ENCODE measurements at regions not wholly inside any gene's neighbourhood (a gene's known extent, or its start where the extent isn't known, plus 50 kb on each side); places are given as distances from the start of the nearest gene placed in this dataset.

DNA sequence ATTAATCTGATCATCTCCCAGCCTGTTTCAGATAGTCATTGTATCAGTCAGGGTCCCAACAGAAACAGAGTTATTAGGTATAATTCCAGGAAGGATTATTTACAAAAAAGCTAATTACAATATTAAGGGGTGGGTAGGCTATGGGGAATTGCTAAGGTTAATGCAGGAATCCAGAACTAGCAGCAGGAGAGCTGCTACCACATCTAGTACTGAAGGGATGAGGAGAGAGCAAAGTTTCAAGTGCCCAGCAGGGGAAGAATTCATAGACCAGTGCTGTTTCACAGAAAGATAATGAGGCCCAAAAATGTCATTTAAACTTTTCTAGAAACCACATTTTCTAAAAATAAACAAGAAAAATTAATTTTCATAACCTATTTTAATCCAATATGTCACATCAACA, 284.2 kb downstream of the HACE1 start:
- TF ChIP-seq, protein P1, sequence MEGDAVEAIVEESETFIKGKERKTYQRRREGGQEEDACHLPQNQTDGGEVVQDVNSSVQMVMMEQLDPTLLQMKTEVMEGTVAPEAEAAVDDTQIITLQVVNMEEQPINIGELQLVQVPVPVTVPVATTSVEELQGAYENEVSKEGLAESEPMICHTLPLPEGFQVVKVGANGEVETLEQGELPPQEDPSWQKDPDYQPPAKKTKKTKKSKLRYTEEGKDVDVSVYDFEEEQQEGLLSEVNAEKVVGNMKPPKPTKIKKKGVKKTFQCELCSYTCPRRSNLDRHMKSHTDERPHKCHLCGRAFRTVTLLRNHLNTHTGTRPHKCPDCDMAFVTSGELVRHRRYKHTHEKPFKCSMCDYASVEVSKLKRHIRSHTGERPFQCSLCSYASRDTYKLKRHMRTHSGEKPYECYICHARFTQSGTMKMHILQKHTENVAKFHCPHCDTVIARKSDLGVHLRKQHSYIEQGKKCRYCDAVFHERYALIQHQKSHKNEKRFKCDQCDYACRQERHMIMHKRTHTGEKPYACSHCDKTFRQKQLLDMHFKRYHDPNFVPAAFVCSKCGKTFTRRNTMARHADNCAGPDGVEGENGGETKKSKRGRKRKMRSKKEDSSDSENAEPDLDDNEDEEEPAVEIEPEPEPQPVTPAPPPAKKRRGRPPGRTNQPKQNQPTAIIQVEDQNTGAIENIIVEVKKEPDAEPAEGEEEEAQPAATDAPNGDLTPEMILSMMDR (IDR thresholded peaks at IDR 0.05; ENCODE audit: poor library complexity, severe bottlenecking), result no peak
- TF ChIP-seq TAF1 (IDR thresholded peaks at IDR 0.05; ENCODE audit: low read depth), result no peak
- no peak for TF ChIP-seq RAD21 (conservative IDR thresholded peaks at IDR 0.05)
- no peak for TF ChIP-seq MXI1 (conservative IDR thresholded peaks at IDR 0.05; ENCODE audit: poor library complexity, severe bottlenecking)
- TF ChIP-seq, protein P2, sequence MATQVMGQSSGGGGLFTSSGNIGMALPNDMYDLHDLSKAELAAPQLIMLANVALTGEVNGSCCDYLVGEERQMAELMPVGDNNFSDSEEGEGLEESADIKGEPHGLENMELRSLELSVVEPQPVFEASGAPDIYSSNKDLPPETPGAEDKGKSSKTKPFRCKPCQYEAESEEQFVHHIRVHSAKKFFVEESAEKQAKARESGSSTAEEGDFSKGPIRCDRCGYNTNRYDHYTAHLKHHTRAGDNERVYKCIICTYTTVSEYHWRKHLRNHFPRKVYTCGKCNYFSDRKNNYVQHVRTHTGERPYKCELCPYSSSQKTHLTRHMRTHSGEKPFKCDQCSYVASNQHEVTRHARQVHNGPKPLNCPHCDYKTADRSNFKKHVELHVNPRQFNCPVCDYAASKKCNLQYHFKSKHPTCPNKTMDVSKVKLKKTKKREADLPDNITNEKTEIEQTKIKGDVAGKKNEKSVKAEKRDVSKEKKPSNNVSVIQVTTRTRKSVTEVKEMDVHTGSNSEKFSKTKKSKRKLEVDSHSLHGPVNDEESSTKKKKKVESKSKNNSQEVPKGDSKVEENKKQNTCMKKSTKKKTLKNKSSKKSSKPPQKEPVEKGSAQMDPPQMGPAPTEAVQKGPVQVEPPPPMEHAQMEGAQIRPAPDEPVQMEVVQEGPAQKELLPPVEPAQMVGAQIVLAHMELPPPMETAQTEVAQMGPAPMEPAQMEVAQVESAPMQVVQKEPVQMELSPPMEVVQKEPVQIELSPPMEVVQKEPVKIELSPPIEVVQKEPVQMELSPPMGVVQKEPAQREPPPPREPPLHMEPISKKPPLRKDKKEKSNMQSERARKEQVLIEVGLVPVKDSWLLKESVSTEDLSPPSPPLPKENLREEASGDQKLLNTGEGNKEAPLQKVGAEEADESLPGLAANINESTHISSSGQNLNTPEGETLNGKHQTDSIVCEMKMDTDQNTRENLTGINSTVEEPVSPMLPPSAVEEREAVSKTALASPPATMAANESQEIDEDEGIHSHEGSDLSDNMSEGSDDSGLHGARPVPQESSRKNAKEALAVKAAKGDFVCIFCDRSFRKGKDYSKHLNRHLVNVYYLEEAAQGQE (IDR thresholded peaks at IDR 0.05; ENCODE audit: borderline replicate concordance), result no peak
- TF ChIP-seq SMC3 (conservative IDR thresholded peaks at IDR 0.05; ENCODE audit: poor library complexity), result no peak
- no peak for TF ChIP-seq EP300 (conservative IDR thresholded peaks at IDR 0.05; ENCODE audit: poor library complexity, severe bottlenecking)
- TF ChIP-seq EZH2 (IDR thresholded peaks at IDR 0.05; ENCODE audit: borderline replicate concordance, insufficient read depth, low read length, poor library complexity, severe bottlenecking), result no peak
- TF ChIP-seq POLR2AphosphoS5 (IDR thresholded peaks at IDR 0.05), result no peak
- no peaks in the 10 kb centered on the region for H3K27me3 ChIP-seq (ENCODE audit: insufficient read depth, low read depth, low read length)

DNA sequence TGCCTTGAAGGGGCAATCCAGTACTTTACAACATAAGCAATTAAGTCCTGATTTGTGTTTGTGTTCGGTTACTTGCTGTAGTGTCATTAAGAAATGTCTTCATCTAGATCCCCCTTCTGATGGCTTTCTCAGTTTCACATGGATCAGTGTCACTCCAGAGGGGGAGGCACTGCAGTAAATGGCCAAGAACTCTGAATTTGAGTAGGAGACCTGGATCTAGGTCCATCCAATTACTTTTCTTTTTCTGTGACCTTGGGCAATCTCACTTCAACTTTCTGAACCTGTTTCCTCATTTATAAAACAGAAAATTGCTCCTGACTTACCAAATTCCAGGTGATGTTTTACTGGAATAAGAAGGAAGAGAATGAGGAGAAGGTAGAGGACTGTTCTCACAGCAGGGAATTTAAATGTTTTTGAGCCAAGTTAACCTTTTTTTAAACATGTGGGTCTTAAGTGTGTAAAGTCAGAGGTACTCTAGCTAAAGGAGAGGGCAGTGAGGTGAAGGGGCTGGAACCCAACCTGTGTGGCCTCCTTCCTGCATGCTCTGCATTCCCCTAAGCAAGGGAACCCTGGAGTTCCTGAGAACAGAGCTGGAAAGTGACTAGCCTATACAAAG, 285.5 kb downstream of the HACE1 start:
- Histone ChIP-seq H3K9me3 (ENCODE audit: low read length) (no peaks in the 10 kb centered on the region), H4K20me1 (ENCODE audit: insufficient read depth) (no peaks in the 10 kb centered on the region), H3K9ac (ENCODE audit: low read length) (no peak overlapping the region), H3K79me2 (replicated peaks; ENCODE audit: insufficient read depth, low read length) (no peaks in the 10 kb centered on the region), H3K4me2 (ENCODE audit: low read length) (no peak overlapping the region), H2AFZ (ENCODE audit: low read depth, low read length) (no peak overlapping the region), H3K36me3 (ENCODE audit: insufficient read depth, low read length) (no peaks in the 10 kb centered on the region), H3K9me2 (ENCODE audit: insufficient read depth, low read length) (no peaks in the 10 kb centered on the region), H3K4me3 (ENCODE audit: low read length) (no peak overlapping the region), H3F3A (ENCODE audit: insufficient read depth, low read length, poor library complexity, severe bottlenecking) (no peaks in the 10 kb centered on the region), H3K27ac (ENCODE audit: low read length) (no peak overlapping the region), H3K27me3 (ENCODE audit: insufficient read depth, low read depth, low read length) (no peaks in the 10 kb centered on the region)
- TF ChIP-seq MXI1 (conservative IDR thresholded peaks at IDR 0.05; ENCODE audit: poor library complexity, severe bottlenecking), result no peak
- TF ChIP-seq, protein P1 (IDR thresholded peaks at IDR 0.05; ENCODE audit: poor library complexity, severe bottlenecking), result no peak
- TF ChIP-seq EZH2 (IDR thresholded peaks at IDR 0.05; ENCODE audit: borderline replicate concordance, insufficient read depth, low read length, poor library complexity, severe bottlenecking), result no peak
- TF ChIP-seq EP300 (conservative IDR thresholded peaks at IDR 0.05; ENCODE audit: poor library complexity, severe bottlenecking), result no peak
- TF ChIP-seq POLR2AphosphoS5 (IDR thresholded peaks at IDR 0.05), result no peak
- TF ChIP-seq RAD21 (conservative IDR thresholded peaks at IDR 0.05), result no peak
- TF ChIP-seq TAF1 (IDR thresholded peaks at IDR 0.05; ENCODE audit: low read depth), result no peak
- TF ChIP-seq SMC3 (conservative IDR thresholded peaks at IDR 0.05; ENCODE audit: poor library complexity), result no peak
- TF ChIP-seq, protein P2 (IDR thresholded peaks at IDR 0.05; ENCODE audit: borderline replicate concordance), result no peak

More for the DNA sequence above, 284.2 kb downstream of the HACE1 start:
- H3K9me3 ChIP-seq (ENCODE audit: low read length), result no peaks in the 10 kb centered on the region
- H2AFZ ChIP-seq (ENCODE audit: low read depth, low read length), result no peak overlapping the region
- H3K4me3 ChIP-seq (ENCODE audit: low read length), result no peak overlapping the region
- no peak overlapping the region for H3K27ac ChIP-seq (ENCODE audit: low read length)
- H3K4me2 ChIP-seq (ENCODE audit: low read length), result no peak overlapping the region
- no peaks in the 10 kb centered on the region for H3K36me3 ChIP-seq (ENCODE audit: insufficient read depth, low read length)
- no peaks in the 10 kb centered on the region for H3F3A ChIP-seq (ENCODE audit: insufficient read depth, low read length, poor library complexity, severe bottlenecking)
- no peak overlapping the region for H3K9ac ChIP-seq (ENCODE audit: low read length)
- no peaks in the 10 kb centered on the region for H3K79me2 ChIP-seq (replicated peaks; ENCODE audit: insufficient read depth, low read length)
- H4K20me1 ChIP-seq (ENCODE audit: insufficient read depth), result no peaks in the 10 kb centered on the region
- H3K9me2 ChIP-seq (ENCODE audit: insufficient read depth, low read length), result no peaks in the 10 kb centered on the region
